ENCODE measurements at regions not wholly inside any gene's neighbourhood (a gene's known extent, or its start where the extent isn't known, plus 50 kb on each side); places are given as distances from the start of the nearest gene placed in this dataset.

DNA sequence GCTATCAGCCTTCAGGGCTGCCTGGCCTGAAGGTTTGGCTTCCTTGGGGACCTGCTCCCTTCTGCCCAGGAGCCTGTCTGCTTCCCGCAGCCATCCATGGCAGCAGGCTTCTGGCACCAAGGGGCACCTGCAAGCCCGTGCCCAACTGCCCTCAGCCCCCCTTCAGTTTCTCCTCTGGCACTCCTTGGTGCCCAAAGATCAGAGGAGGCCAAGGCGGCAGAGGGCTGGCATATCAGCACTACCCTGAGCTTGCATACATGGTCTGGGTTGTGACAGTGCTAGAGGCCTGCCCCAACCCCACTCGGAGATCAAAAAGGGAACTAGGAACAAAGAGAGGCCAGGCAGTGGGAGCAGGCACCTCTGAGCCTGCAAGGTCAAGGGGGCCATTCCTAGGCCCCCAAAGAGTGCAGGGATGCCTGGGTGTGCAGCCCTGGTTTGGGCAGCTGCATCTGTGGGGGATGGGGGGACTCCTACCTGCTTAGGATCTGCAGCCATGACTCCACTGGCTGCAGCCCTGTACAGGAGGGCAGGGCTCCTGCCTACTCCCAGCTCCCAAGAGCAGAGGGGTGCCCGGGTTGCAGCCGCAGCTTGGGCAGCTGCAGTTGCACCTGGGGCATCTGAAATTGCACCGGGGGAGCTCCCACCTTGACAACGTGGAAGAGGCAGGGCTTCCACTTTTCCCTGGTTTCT, 76.2 kb upstream of the TP63 start:
- DNase-seq (ENCODE audit: low read depth in 1 of 2, low spot score in 1 of 2), result no peak

GRCh38 chr3:189555558-189555881, 75.7 kb upstream of the TP63 start:
- DNase-seq (ENCODE audit: low read depth in 1 of 2, low spot score in 1 of 2), result no peak

- no peak for DNase-seq (ENCODE audit: low read depth in 1 of 2, low spot score in 1 of 2)
Observed at GRCh38 chr3:189557824-189558223, 73.4 kb upstream of the TP63 start.

DNA sequence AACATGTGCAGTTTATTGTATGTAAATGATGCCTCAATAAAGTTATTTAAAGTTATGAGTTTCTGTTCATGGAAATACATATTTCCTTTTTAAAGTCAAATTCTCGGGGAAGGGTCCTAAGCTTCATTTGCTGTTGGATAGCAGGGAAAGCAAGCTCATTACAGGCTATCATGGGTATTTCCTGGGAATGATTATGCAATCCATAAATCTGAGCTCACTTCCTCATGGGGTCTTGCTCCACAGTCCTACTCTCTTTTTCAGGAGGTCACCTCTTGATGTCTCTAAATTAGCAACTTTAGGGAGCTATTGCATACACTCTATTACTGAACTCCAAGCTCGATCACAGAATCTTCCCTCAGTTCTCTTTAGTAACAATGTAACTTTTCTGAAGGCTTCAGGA, 69.9 kb upstream of the TP63 start:
- DNase-seq (ENCODE audit: low read depth in 1 of 2, low spot score in 1 of 2), result no peak

DNA sequence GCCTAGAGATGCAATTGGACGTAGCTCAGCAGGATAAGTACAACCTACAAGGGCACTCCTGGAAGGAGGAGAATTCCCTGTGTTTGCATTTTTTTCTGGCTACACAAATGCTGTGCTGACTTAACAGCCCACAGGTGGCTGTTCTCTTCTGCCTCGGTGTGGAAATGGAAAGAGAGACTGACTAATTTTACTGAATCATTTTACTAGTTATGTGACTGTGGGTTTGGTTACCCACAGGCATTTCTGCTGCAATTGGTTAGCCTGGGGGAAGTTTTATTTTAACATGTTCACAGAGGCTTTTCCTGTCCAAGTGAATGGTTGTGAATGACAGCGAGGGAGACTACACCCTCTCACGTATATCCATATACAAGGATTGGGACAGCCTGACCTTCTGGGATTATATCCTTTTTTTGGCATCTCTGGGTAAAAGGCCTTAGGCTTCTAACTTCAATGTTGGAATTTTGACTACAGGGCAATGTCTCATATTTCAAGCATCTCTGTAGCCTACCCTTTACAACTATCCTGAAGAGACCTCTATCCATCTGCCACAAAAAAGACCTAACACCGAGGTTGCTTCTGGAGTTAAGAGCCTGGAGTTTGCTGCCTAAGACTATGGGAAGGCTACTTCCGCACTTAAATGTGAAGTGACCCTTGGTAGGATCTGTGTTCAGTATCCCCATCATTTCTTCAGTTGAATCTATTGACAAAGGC, 67.2 kb upstream of the TP63 start:
- DNase-seq (ENCODE audit: low read depth in 1 of 2, low spot score in 1 of 2), result peak in 1 of 2 donors; percentile 23

DNA sequence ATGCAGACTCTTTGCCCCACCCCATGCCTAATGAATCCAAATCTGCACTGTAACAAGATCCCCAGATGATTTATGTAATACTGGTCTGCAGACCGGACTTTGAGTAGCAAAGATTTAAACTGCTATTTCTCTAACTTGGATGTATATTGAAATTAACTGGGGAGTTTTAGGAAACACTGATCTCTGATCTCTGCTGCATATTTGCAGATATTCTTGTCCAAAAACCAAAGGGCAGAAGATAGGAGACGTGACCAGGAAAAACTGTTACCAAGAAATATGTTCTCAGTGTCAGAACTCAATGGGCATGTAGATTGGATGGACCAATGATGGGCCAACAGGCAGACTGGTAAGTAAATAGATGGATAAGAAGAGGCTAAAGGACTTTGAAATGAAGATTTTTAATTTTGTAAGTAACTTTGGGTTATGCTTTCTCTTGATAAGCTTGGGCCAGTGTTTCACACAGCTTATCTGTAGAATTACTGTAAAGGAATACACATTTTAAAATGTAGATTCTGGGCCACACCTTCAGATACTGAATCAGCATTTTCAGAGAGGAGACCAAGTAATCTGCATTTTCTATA, 64.5 kb upstream of the TP63 start:
- no peak for DNase-seq (ENCODE audit: low read depth in 1 of 2, low spot score in 1 of 2)

GRCh38 chr3:189567322-189567721, 63.9 kb upstream of the TP63 start:
- DNase-seq (ENCODE audit: low read depth in 1 of 2, low spot score in 1 of 2), result no peak

DNA sequence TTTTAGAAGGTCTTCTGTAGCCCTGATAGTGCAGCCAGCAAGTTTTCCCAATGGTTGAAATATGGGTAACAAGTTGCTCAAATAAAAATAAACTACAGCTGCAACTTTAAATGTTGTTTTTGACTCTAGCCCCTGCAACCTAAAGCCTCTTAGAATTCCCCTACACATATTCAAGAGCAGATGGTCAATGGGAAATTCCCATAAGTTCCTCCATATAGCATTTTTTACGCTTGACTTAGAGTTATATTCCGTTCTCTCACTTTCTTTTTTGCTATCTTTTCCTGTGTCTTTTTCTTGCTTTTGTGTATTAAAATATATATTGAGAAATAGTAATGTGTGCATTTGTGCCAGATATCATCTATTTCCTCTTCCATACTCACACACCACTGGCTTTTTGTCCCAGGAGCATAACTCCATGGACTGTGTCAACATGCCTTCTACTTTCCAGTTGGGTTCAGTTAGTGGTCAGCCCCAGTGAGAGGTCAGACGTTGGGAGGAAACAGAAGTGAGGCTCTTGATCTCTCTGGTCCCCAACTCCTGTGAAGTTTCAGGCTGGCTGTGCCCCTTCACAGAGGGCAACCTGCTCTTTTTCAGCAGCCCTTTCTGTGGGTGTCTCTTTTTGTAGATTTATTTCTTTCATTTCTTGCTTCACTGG, 63.3 kb upstream of the TP63 start:
- DNase-seq (ENCODE audit: low read depth in 1 of 2, low spot score in 1 of 2), result no peak

DNA sequence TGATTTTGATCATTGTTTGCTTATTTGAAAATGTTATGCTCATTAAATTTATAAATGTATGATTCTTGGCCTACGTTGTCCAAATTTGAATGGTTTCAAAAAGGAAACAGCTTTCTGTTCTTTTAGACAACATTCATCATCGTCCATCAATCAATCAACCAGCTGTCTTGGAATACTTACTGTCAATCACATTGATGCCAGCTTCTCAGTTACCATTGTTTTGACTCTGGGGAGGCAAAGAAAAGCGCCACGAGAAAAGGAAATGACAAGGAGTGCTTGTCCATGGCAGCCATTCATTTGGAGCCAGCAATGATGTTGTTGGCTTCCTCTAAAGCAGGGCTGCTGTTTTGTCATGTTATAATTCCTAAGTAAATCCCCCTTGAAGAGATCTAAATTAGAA, 62.2 kb upstream of the TP63 start:
- DNase-seq (ENCODE audit: low read depth in 1 of 2, low spot score in 1 of 2), result no peak

DNA sequence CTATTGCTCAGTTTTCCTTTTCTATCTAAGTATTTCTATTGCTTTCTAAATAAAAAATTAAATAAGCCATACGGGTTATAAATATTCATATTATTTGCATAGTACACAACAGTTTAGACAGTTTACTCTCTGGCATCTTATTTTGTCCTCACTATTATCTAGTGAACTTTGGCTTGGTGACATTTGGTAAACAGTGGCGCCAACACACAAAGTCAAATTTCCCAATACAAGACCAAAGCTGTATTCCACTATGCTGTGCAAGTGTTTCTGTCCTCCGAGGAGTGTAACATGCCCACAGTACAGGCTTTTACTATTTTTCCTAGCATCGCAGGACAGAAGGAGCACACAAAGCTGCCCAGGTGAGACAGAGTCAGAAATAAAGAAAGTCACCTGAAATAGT, 61.7 kb upstream of the TP63 start:
- DNase-seq (ENCODE audit: low read depth in 1 of 2, low spot score in 1 of 2), result no peak

DNA sequence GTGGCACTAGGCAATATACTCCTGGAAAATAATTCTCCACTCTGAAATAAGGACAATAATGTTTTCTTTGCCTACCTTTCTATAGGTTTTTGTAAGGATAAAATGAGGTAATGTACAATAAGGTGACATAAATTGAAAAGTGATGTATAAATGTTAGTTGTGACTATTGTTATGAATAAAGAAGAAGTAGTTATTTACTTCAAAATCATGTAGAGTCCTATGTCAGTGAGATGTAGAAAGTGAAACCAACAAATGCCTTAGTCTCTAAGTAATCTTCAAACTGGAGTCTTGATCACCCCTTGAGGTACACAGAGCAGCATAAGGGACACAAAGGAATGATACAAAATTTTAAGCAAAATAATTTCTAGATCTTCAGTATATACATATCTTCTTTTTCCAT, 60.3 kb upstream of the TP63 start:
- no peak for DNase-seq (ENCODE audit: low read depth in 1 of 2, low spot score in 1 of 2)

DNA sequence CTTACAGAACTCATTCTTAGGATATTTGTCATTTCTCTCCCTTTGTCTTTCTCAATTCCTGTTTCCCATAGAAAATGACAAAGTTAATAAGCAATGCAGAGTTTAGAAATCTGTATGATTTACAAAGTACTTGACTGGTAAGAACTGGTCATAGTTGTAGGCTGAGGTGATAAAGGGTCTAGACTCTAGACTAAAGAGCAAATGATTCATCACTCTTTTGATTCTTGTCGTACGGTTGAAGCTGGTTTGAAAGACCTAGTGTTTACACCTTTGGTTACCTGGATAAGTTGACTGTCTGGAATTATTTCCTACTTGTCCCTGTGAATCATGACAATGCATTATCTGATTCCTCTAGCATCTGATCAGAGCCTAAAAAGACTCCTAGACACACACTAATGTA, 58.9 kb upstream of the TP63 start:
- no peak for DNase-seq (ENCODE audit: low read depth in 1 of 2, low spot score in 1 of 2)

DNA sequence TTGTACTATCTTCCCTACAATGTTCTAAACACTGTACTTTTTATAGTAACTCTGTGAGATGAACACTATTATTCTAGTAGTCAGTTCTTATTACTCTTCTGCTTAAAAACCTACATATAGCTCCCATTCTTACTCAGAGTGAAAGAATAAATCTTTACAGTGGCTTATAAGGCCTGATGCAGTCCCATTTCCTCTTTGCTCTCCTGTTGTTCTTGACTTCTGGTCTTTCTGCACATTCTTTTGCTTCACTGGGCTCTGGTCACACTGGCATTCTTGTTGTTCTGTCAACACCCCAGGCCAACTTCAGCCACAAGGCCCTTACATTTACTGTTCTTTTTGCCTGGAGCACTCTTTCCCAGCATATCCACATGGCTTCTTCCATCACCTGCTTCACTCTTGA, 58.2 kb upstream of the TP63 start:
- DNase-seq (ENCODE audit: low read depth in 1 of 2, low spot score in 1 of 2), result no peak

- DNase-seq (ENCODE audit: low read depth in 1 of 2, low spot score in 1 of 2), result no peak
Observed at GRCh38 chr3:189576486-189576885, 54.7 kb upstream of the TP63 start.

DNA sequence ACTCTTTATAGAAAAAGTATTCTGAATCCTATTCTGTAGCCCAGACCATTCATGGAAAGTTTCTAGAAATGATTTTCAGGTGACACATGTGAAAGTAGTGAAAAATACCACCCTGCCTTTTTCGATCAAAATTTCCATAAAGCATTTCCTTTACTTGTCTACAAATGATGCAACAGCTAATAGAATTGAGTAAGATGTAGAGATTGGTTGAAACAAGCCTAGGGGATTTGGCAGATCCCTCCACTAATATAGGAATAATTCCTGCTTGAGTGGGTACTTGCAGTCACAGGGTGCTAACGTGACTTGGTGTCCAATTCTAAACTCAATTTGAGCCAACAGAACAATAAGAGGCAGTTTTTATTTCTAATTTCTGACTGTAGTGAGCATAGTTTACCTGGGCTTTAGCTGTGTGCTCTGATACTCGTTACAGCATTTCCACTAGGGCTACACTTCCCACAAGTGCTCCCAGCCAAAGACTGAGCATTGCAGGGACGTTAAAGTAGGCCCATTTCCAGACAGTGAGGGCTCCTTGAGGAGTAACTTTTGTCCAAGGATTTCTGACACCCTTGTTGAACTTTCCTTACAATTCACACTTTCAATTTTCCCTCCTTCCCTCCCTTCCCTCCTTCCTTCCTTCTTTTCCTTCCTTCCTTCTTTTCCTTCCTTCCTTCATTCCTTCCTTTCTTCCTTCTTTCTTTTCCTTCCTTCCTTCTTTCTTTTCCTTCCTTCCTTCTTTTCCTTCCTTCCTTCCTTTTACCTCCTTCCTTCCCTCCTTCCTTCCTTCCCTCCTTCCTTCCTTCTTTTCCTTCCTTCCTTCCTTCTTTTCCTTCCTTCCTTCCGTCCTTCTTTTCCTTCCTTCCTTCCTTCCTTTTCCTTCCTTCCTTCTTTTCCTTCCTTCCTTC, 53.9 kb upstream of the TP63 start:
- DNase-seq (ENCODE audit: low read depth in 1 of 2, low spot score in 1 of 2), result no peak

GRCh38 chr3:189580190-189580589, 51.0 kb upstream of the TP63 start:
- DNase-seq (ENCODE audit: low read depth in 1 of 2, low spot score in 1 of 2), result no peak

Data from activated CD4-positive, alpha-beta T cell treated with anti-CD3 and anti-CD28 coated beads, Interleukin-2, amount 50 U/mL, for 24 hours (primary cell).